Common myeloid progenitor, CD34-positive (primary cell): ENCODE measurements at regions not wholly inside any gene's neighbourhood (a gene's known extent, or its start where the extent isn't known, plus 50 kb on each side); places are given as distances from the start of the nearest gene placed in this dataset.
A peak's percentile ranks its signal among the peaks of the same experiment; 100 is the strongest.

Experiments used
- CTCF ChIA-PET: fragments of 350-600 bp; sonication (Branson Sonifier 250); formaldehyde crosslinking; loops from one replicate; lab custom pipeline; 2021; ENCODE audit warnings: antibody characterized with exemption; lab: Charles Lee
- POLR2A ChIA-PET: fragments of 350-600 bp; sonication (Branson Sonifier 250); formaldehyde crosslinking; loops from one replicate; lab custom pipeline; 2021; ENCODE audit warnings: antibody characterized with exemption; lab: Charles Lee
- DNase-seq, 3 donors: peaks; one replicate each; pipeline versions ENCODE4 v3.0.0 to v3.0.0-alpha.2; 2013
- H3K27ac ChIP-seq, 2 experiments: 1 replicate in 1 of 2; 2 replicates in 1 of 2; pipeline ENCODE4 v1.7.0; 2013; ENCODE audit warnings: inconsistent platforms in 2 of 2, low read length in 2 of 2, mild to moderate bottlenecking in 2 of 2, low read depth in 1 of 2, moderate library complexity in 1 of 2; ENCODE audit not compliant: severe bottlenecking in 2 of 2, insufficient read depth in 1 of 2, poor library complexity in 1 of 2
- H3K27me3 ChIP-seq, 5 experiments: replicated peaks in 2 of 5; 1 replicate in 3 of 5; 2 replicates in 2 of 5; pipeline versions ENCODE4 v1.6.1 to v1.7.0; 2013; ENCODE audit warnings: low read length in 4 of 5, mild to moderate bottlenecking in 2 of 5, moderate library complexity in 2 of 5, inconsistent platforms in 1 of 5; ENCODE audit not compliant: insufficient read depth in 5 of 5, control insufficient read depth in 4 of 5
- H3K36me3 ChIP-seq, 4 experiments: 1 replicate in 2 of 4; 2 replicates in 2 of 4; pipeline versions ENCODE4 v1.6.1 to v1.7.0; 2013; ENCODE audit warnings: low read length in 3 of 4, control low read depth in 1 of 4, mild to moderate bottlenecking in 1 of 4; ENCODE audit not compliant: control insufficient read depth in 4 of 4, insufficient read depth in 4 of 4
- H3K4me1 ChIP-seq, 4 experiments: 1 replicate in 3 of 4; 2 replicates in 1 of 4; pipeline versions ENCODE4 v1.6.1 to v1.7.1; 2013; ENCODE audit warnings: low read length in 3 of 4, mild to moderate bottlenecking in 3 of 4, control low read depth in 1 of 4, inconsistent platforms in 1 of 4, moderate library complexity in 1 of 4; ENCODE audit not compliant: control insufficient read depth in 4 of 4, insufficient read depth in 4 of 4; ENCODE audit errors: control extremely low read depth in 1 of 4
- H3K4me3 ChIP-seq, 7 experiments: 1 replicate in 4 of 7; 2 replicates in 3 of 7; pipeline versions ENCODE4 v1.5.1 to v1.7.0; 2013; ENCODE audit warnings: mild to moderate bottlenecking in 7 of 7, low read length in 6 of 7, moderate library complexity in 6 of 7, inconsistent platforms in 2 of 7, low read depth in 2 of 7, control low read depth in 1 of 7; ENCODE audit not compliant: insufficient read depth in 4 of 7, control insufficient read depth in 1 of 7; ENCODE audit errors: extremely low read depth in 1 of 7
- H3K9me3 ChIP-seq, 5 experiments: 1 replicate in 4 of 5; 2 replicates in 1 of 5; pipeline versions ENCODE4 v1.6.1 to v1.7.1; 2013; ENCODE audit warnings: low read length in 4 of 5, mild to moderate bottlenecking in 2 of 5, inconsistent platforms in 1 of 5, low read depth in 1 of 5, moderate library complexity in 1 of 5; ENCODE audit not compliant: control insufficient read depth in 4 of 5, insufficient read depth in 2 of 5; ENCODE audit errors: control extremely low read depth in 1 of 5
- WGBS: methylation state at CpG from one replicate; pipeline ENCODE4 v1.1.5; 2013; ENCODE audit not compliant: insufficient coverage; 5-methylcytosine and 5-hydroxymethylcytosine counted together

GRCh38 chr1:79585801-79586200 is 579.3 kb upstream of the ADGRL4 start:
- DNase-seq = no peak
- Histone ChIP-seq H3K9me3 (peaks cover 0 to 2% (median 0%) of the 10 kb centered on the region in 5 experiments), H3K36me3 (no peaks in the 10 kb centered on the region), H3K4me1 (no peaks in the 10 kb centered on the region), H3K27me3 (no peaks in the 10 kb centered on the region), H3K27ac (no peak overlapping the region), H3K4me3 (no peak overlapping the region)
- ChIA-PET CTCF (no interaction called here), POLR2A (no interaction called here)
- WGBS = 100% methylated on average over 2 of the region's 3 CpGs

- Histone ChIP-seq H3K4me1 (no peaks in the 10 kb centered on the region), H3K4me3 (no peak overlapping the region), H3K27me3 (no peaks in the 10 kb centered on the region), H3K36me3 (no peaks in the 10 kb centered on the region), H3K27ac (no peak overlapping the region), H3K9me3 (no peaks in the 10 kb centered on the region)
- no CpG with 5 or more reads among the region's 3 CpGs for WGBS
- POLR2A ChIA-PET = no interaction called here
- CTCF ChIA-PET = no interaction called here
- DNase-seq = peak in 1 of 3 donors; percentile 8
Observed at GRCh38 chr1:79575424-79575823, 568.9 kb upstream of the ADGRL4 start.

- no peaks in the 10 kb centered on the region for H3K36me3 ChIP-seq
- no peak for DNase-seq
- H3K27me3 ChIP-seq = no peaks in the 10 kb centered on the region
- 80% methylated on average over 1 of the region's 1 CpG for WGBS
- no peaks in the 10 kb centered on the region for H3K4me1 ChIP-seq
- ChIA-PET CTCF (no interaction called here), POLR2A (no interaction called here)
- no peak overlapping the region for H3K4me3 ChIP-seq
- H3K27ac ChIP-seq = no peak overlapping the region
- no peaks in the 10 kb centered on the region for H3K9me3 ChIP-seq
Observed at GRCh38 chr1:79568411-79568810, 561.9 kb upstream of the ADGRL4 start.

GRCh38 chr1:79561521-79561978 is 555.0 kb upstream of the ADGRL4 start:
- WGBS = 90% methylated on average over 9 of the region's 17 CpGs
- Histone ChIP-seq H3K36me3 (no peaks in the 10 kb centered on the region), H3K27me3 (no peaks in the 10 kb centered on the region), H3K4me1 (no peaks in the 10 kb centered on the region), H3K9me3 (no peaks in the 10 kb centered on the region), H3K27ac (no peak overlapping the region), H3K4me3 (no peak overlapping the region)
- ChIA-PET POLR2A (no interaction called here), CTCF (no interaction called here)
- DNase-seq = no peak

- ChIA-PET POLR2A (no interaction called here), CTCF (no interaction called here)
- H3K36me3 ChIP-seq = no peaks in the 10 kb centered on the region
- no peak overlapping the region for H3K27ac ChIP-seq
- no peaks in the 10 kb centered on the region for H3K9me3 ChIP-seq
- H3K4me1 ChIP-seq = no peaks in the 10 kb centered on the region
- no peak for DNase-seq
- no peak overlapping the region for H3K4me3 ChIP-seq
- no peaks in the 10 kb centered on the region for H3K27me3 ChIP-seq
Observed at GRCh38 chr1:79556189-79556588, 549.7 kb upstream of the ADGRL4 start.

GRCh38 chr1:79554688-79555087 is 548.2 kb upstream of the ADGRL4 start:
- no peak for DNase-seq
- Histone ChIP-seq H3K4me3 (no peak overlapping the region), H3K36me3 (no peaks in the 10 kb centered on the region), H3K4me1 (no peaks in the 10 kb centered on the region), H3K9me3 (no peaks in the 10 kb centered on the region), H3K27me3 (no peaks in the 10 kb centered on the region), H3K27ac (no peak overlapping the region)
- WGBS = 83% methylated on average over 3 of the region's 5 CpGs
- CTCF ChIA-PET = no interaction called here
- POLR2A ChIA-PET = no interaction called here

- H3K9me3 ChIP-seq = no peaks in the 10 kb centered on the region
- no peaks in the 10 kb centered on the region for H3K27me3 ChIP-seq
- WGBS = 58% methylated on average over 3 of the region's 3 CpGs
- no peak overlapping the region for H3K27ac ChIP-seq
- DNase-seq = no peak
- ChIA-PET CTCF (no interaction called here), POLR2A (no interaction called here)
- H3K36me3 ChIP-seq = no peaks in the 10 kb centered on the region
- H3K4me1 ChIP-seq = no peaks in the 10 kb centered on the region
- no peak overlapping the region for H3K4me3 ChIP-seq
Observed at GRCh38 chr1:79551321-79551720, 544.8 kb upstream of the ADGRL4 start.
